ENCODE measurements at regions not wholly inside any gene's neighbourhood (a gene's known extent, or its start where the extent isn't known, plus 50 kb on each side); places are given as distances from the start of the nearest gene placed in this dataset.
"Not testable (repeated sequence)": the region's sequence is repeated elsewhere in the genome, so short reads cannot be mapped to it uniquely, and the experiment has no call there.

DNA sequence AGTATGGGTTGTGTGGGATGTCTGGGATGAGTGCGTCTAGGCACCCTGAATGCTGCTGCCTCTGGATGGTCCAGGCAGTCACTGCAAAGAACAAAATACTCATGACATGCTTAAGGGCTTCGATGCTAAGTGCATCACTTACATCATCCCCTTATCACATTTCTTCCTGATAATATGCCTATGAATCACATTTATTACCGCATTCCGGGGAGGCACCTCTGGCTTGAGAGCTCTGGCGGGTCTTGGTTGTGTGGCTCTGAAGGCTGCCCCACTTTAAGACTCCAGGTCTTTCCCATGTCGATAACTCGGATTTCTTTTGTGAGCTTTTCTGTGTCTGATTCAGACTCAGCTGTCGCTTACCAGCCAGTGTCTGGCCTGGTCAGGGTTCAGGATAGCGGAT, 1126.4 kb downstream of the TBC1D22A start:
- in situ Hi-C loops (cut with MboI; ENCODE audit: low sequenced_read_pairs), result no loop called here

DNA sequence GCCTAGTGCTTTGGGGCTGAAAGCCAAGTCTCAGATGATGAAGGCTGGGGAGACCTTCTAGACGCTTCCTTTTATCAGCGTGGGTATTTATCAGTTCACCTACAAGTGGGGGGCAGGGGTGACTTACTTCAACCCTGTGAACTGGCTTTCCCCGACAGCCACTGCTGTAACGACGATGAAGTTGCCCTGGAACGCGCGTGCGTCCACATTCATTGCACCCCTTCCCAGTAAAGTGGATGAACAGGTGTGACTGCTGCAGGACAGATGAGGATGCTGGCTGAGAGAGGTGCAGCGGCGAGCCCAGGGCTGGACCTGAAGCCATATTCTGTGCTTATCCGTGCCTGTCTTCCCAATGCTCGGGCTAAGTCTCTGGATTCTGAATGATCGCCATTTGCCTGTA, 1122.3 kb downstream of the TBC1D22A start:
- in situ Hi-C loops (cut with MboI; ENCODE audit: low sequenced_read_pairs), result no loop called here

DNA sequence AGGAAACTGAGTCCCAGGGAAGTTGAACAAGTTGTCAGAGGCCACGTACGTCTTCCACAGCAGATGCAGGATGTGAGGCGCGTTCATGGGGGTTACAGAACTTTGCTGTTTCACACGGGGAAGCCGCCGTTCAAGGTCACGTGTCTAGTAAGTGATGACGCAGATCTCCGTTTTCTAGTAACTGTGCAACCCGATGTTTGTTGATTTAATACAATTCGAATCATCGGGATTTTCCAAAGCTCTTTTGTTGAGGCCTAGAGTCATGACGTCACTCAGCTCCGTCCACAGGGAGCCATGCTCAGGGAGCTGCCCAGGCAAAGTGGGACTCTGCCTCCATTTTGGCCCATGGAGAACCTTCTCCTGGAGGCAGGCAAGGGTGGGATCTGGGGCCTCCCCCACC, 1121.8 kb downstream of the TBC1D22A start:
- in situ Hi-C loops (cut with MboI; ENCODE audit: low sequenced_read_pairs), result no loop called here

DNA sequence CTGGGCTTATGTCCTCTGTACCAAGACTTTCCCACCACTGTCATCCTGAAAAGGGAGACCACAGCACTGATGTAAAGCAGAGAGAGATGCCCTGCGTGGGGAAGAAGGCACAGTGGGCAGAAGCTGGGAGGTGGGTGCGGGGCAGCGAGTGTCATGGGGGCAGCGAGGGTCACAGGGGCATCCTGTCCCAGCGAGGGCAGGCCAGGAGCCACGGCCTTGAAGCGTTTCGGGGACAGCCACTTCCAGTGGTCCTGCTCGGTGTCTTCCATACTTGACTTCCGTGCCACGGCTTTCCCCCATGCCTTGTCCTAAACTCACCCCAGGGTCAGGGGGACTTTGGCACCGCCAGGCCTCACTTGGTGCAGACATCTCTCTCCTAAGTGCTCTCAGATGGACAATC, 1121.3 kb downstream of the TBC1D22A start:
- in situ Hi-C loops (cut with MboI; ENCODE audit: low sequenced_read_pairs), result no loop called here

DNA sequence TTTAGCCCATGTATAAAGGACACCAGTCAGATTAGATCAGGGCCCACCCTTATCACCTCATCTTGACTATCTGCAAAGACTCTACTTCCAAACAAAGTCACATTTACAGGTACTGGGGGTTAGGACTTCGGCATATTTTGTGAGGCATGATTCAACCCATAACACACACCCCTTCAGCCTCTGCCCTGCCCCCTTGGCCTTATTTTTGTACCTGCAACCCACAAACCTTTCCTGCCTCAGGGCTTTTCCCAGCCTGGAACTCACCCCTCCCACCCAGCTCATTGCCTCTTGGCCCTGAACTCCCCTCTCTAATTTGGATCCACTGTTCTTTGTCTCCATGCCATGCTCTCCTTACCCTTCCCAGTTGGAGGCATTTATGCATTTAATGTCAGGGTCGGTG, 1116.9 kb downstream of the TBC1D22A start:
- in situ Hi-C loops (cut with MboI; ENCODE audit: low sequenced_read_pairs), result no loop called here

DNA sequence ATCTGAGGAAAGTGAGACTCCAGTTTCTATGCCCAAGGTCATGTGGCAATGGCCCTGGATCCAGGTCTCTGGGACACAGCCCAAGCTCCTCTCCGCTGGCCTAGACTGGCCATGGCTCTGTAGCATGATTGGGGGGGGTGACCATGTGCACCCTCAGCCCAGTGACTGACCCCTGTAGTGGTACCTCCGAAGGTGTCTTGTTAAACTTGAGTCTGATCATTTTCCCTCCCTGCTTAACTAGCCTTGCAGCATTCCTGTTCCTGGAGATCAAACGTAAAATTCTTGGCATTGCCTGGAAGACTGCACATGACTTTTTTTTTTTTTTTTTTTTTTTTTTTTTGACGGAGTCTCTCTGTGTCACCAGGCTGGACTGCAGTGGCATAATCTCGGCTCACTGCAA, 1116.0 kb downstream of the TBC1D22A start:
- in situ Hi-C loops (cut with MboI; ENCODE audit: low sequenced_read_pairs), result no loop called here

DNA sequence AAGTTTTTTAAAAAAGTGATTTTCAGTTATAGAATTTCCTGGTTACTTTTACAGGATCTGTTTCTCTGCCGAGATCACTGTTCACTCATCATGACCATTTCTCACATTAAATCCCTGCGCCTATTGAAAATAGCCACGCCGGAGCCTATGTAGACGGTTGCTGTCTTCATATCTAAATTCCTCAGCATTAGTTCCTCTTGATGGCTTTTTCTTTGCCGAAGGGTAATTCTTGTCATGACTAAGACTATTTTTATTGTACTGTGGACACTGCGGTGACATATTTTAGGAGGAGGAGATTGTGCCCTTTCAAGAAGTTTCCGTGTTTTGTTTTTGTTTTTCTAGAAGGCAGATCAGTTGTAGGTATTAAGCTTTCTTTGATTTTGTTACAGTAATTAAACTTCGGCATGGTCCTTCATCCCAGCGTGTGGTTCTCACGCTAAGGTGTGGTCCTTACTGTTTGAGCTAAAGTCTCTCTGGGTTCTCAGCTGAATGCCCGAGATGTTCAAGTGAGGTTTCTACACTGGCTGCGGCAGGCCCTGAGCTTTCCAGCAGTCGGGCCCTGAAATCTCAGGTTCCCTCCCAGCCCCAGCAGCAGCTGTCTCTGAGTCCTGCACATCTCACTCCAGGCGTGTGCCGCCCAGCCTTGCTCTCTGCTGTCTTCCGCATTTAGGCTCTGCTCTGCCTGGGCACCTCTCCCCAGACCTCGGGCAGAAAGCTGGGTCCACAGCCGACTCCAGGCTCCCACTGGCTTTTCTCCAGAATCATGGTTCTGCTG, 1110.5 kb downstream of the TBC1D22A start:
- in situ Hi-C loops (cut with MboI; ENCODE audit: low sequenced_read_pairs), result no loop called here

DNA sequence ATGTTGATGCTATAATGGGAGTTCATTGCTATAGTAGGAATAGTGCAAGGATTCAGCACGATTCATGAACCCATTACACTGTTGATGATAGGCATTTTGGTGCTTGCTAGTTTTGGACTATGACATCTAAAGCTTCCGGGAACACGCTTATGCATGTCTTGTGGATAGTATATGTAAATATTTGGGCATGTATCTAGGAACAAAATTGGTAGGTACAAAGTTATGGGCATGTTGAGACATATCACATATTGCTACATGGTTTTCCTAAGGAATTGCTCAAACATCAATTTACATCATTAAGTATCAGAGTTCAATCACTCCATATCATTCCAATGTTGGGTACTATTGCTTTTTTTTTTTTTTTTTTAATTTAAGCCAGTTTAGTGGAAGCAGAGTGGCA, 1103.2 kb downstream of the TBC1D22A start:
- in situ Hi-C loops (cut with MboI; ENCODE audit: low sequenced_read_pairs), result no loop called here

DNA sequence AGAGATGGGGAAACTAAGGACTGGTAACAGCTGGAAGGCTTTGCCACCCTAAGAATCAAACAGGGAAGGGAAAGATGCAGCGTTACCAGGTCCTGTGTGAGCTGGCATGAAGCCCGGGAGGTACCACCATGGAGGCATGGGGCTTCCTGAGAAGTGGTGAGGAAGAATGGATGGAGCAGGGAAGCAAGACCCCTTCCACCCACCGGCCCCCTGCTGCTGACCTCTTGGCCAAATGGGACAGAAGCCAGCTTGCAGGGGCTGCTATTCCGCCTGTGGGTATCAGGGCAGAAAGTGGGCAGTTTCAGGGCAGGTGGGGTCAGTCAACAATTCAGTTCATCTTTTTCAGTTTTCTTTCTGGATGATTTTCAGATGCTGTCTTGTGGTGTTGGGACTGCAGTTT, 1099.9 kb downstream of the TBC1D22A start:
- in situ Hi-C loops (cut with MboI; ENCODE audit: low sequenced_read_pairs), result no loop called here

DNA sequence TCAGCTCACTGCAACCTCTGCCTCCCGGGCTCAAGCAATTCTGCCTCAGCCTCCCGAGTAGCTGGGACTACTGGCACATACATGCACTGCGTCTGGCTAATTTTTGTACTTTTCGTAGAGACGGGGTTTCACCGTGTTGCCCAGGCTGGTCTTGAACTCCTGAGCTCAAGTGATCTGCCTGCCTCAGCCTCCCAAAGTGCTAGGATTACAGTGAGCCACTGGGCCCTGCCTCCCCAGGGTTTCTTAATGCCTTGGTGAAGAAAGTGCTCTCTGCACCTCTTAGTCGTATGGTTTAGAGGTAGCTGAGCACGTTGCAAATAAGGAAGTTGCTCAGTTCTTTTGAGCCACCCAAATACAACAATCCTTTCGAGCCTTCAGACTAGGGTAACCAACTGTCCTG, 1098.5 kb downstream of the TBC1D22A start:
- in situ Hi-C loops (cut with MboI; ENCODE audit: low sequenced_read_pairs), result not testable (repeated sequence)

DNA sequence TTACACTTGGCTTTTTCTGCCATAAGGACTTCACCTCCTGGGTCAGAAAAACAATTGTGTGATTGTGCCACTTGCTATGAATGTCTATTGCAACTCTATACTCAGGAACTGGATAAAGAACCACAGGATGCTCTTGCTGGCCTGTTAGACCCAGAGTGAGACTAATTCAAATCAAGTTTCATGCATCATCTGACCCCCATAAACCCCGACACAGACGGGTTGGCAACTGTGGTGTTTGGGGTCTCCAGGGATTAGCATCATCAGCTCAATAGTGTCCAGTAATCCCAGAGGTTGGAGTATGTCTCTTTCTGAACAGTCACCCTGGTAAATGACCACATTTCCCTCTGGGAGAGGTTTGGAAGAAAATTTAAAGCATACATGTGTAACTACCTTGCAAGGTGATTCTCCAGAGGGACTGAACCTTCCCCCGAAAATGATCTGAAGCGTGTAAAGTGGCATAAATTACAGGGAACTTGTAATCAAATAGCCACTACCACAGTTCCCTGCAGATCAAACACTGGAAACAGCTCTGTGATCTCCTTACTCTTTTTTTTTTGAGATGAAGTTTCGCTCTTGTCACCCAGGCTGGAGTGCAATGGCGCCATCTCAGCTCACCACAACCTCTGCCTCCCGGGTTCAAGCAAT, 1097.6 kb downstream of the TBC1D22A start:
- in situ Hi-C loops (cut with MboI; ENCODE audit: low sequenced_read_pairs), result no loop called here

DNA sequence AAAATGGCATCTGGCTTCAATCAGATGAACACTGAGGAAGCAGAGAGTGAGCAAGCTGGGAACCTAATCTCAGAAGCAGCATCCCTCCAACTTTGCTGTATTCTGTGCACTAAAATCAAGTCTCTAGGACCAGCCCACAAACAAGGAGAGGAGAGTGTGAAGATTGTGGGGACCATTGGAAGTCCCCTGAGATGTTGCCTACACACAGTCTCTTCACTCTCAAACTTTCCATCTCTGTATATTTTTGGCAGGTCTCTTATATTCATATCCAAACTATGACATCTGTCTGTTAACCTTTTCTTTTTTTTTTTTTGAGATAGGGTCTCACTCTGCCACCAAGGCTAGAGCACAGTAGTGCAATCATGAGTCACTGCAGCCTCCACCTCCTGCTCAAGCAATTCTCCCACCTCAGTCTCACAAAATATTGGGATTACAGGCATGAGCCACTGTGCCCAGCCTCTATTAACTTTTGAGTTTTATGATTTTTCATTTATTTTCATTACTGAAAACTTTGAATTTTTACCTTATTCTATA, 1096.4 kb downstream of the TBC1D22A start:
- in situ Hi-C loops (cut with MboI; ENCODE audit: low sequenced_read_pairs), result no loop called here

DNA sequence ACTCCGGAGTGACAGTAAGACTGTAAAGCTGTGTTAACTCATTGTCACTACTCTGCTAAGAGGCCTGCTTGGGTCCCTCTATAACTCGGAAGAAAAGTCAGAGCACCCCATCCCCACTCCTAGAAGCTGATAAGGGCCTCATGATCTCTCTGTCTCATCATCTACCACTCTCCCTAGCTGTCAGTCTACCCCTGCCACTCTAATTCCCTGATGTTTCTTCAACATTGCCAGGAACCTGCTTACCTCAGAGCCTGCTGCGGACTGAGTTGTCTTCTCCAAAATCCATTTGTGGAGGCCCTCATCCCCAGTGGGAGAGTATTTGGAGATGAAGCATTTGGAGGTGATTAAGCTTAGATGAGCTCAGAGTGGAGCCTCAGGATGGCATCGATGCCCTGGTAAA, 1092.2 kb downstream of the TBC1D22A start:
- in situ Hi-C loops (cut with MboI; ENCODE audit: low sequenced_read_pairs), result no loop called here

DNA sequence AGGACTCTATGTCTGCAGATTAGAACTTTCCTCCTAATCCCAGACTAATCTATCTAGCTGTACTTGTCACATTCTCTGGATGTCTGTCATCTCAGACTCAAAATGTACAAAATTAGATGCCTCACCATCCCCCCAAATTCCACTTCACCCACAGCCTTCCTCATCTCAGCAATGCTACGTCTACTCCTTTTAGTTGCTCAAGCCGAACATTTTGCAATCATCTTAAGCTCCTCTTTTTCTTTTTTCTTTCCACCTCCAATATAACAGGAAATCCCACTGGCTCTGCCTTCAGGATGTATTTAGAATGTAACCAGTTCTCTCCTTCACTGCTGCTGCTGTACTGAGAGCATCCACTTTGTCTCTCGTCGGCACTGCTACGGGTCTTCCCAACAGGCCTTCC, 1091.8 kb downstream of the TBC1D22A start:
- in situ Hi-C loops (cut with MboI; ENCODE audit: low sequenced_read_pairs), result no loop called here

DNA sequence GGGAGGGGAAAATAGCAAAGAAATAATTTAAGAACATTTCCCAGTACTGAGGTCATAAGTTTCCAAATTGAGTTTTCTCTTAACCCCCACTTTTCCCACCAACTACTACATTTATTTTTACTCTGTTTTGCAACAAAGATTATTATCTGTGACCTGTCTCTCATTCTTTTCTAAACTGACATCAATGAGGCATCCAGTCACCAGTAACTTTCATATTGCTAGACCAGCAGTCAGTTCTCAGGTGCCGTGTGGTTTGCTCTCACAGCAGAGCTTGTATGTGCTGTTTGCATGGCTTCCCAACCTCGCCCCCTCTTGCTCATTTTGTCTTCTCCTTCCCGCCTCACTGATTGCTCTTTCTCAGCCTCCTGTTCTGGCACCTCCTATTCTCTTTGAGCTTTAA, 1091.3 kb downstream of the TBC1D22A start:
- in situ Hi-C loops (cut with MboI; ENCODE audit: low sequenced_read_pairs), result no loop called here

DNA sequence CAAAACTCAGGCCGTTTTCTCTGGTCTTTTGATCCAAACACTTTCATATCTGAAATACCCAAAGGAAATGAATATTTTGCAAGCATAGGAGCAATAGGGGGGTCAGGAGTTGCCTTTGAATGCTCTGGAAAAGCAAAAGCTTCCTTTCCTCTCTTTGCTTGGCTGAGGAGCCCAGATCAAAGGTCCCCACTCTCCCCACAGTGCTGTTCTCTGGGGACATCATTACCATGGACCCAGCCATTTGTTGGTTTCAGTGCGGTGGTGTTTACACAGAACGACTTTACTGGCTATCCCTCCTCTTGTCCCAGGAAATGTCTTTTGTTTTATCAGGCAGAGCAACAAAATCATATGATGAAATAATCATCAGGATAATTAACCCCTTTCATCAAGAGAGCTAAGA, 1089.1 kb downstream of the TBC1D22A start:
- in situ Hi-C loops (cut with MboI; ENCODE audit: low sequenced_read_pairs), result no loop called here

DNA sequence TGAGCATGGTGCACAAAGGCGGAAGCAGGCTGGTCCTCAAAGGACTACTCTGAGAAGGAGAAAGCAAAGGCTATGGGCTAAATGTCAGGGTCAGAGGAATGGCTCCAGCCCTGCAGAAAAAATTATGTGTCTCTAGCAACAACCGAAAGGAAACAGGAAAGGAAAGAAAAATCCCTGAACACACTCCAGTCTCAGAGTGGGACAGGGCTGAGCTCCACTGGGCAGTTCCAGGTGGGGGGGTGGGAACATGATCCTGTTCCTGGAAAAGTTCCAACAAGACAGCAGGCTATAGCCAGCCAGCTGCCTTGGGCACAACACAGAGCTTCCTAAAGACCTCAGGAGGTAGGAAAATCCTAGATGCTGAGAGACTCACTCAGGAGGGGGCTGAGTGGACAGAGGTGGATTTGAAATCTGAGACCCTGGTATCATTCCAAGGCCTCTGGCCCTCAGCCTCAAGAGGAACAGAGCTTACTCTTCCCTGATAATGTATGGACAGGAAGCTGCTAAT, 1088.2 kb downstream of the TBC1D22A start:
- in situ Hi-C loops (cut with MboI; ENCODE audit: low sequenced_read_pairs), result no loop called here

DNA sequence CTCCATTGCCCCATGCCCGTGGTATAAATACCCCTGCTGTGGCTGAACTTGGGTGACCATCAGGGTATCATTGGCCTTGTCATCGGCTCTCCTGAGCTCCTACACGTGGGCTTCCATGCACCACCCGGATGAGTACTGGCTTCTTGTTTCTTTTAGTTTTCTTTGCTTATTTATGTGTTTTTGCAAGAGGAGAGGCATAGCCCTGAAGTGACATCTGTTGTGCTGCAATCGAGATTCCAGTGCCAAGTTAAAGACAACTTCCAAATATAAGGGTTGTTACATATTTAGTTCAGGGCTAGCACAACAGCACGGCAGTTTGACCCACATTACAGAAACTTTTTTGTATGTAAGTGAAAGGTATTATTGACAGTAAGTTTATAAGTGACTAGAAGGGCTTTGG, 1087.1 kb downstream of the TBC1D22A start:
- in situ Hi-C loops (cut with MboI; ENCODE audit: low sequenced_read_pairs), result no loop called here

DNA sequence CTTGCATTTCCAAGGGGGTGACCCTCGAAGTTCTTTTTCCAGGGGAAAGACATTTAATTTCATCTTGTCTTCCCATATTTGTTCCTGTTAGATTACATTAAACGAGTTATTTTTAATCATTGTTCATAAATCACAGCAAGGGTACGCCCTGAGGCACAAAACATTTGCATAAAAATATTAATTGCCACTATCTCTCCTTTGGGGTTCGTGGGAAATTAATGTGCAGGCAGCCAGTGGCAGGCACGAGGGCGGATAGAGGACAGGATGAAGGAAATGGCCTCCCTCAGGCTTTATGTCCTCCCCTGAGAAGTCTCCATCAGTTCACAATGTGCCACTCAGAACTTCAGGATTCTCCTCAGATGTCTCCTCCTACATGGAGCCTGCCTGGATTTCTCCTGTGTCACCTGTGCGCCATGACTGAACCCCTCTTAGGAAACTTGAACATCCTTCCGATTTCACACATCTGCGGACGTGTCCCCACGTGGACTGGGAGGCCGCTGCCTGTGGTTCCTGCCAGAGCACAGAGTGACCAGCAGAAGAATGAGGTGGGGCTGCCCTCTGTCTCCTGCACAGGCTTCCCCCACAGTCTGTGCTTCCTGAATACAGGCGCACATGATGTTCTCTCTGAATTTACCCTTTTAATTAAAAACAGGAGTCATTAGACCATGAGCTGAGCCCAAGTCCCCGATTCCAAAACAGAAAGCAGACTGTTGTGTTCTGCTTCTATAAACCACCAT, 1085.9 kb downstream of the TBC1D22A start:
- in situ Hi-C loops (cut with MboI; ENCODE audit: low sequenced_read_pairs), result no loop called here

DNA sequence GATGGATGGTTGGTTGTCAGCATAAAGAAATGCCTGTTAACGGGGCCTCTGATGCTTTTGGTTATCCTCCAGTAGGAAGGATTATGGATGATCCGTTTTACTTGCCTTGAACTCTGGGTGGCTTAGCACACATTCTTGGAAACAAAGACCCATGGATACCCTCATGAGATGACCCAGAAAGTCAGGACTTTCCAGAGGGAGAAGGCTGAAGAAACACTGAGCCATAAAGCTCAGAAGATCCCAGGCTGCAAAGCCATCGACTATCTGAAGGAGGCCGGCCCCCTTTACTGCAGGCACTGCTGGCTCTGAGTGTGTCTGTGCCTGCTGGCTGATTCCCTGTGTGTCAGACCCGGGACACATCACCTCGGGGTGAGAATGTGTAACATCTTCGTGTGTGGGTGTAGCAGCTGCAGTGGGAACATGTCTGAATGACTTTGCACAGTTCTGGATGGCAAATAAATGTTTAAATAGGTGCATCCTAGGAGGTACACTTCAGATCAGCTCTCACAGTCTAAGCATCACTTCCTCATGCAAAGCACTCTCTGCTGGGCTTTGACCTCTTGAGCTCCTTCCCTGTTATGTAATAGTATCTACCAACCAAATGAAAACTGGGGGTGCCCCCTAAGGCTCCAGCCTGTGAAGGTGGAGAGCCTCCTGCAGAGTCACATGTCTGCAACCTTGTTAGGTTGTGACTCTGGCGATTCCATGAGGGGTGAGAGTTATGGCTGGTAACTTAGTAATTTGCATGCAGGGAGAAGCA, 1084.9 kb downstream of the TBC1D22A start:
- in situ Hi-C loops (cut with MboI; ENCODE audit: low sequenced_read_pairs), result no loop called here

DNA sequence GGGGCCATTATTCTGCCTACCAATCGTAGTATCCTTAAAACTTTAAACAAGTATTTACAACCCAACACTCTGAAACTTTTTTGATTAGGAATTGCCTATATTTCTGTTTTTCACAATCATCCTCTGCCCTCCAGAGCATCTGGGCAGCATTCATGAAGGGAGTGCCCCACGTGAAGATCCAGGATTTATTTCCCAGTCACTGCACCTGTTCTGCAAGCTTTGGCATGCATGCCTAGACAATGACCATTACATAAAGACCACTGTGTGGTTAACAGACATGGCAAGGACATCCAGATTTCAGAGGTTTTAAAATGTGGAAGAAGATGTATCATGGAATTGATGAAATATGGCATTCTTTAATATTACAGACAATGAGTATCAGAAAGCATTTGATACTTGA, 1083.8 kb downstream of the TBC1D22A start:
- in situ Hi-C loops (cut with MboI; ENCODE audit: low sequenced_read_pairs), result no loop called here
